ENCODE measurements at regions not wholly inside any gene's neighbourhood (a gene's known extent, or its start where the extent isn't known, plus 50 kb on each side); places are given as distances from the start of the nearest gene placed in this dataset.
"Not testable (repeated sequence)": the region's sequence is repeated elsewhere in the genome, so short reads cannot be mapped to it uniquely, and the experiment has no call there.

GRCh38 chrX:8043121-8043520 lies 115.9 kb upstream of the PNPLA4 start:
- H3K36me3 ChIP-seq, result no peaks in the 10 kb centered on the region
- WGBS, result 85% methylated on average over 3 of the region's 3 CpGs

GRCh38 chrX:8042304-8042703 lies 115.1 kb upstream of the PNPLA4 start:
- WGBS, result 93% methylated on average over 1 of the region's 1 CpG
- no peak overlapping the region for H3K27ac ChIP-seq
- intact Hi-C loops (cut with DNase I), result no loop called here
- H3K4me1 ChIP-seq (replicated peaks), result no peaks in the 10 kb centered on the region
- H3K4me3 ChIP-seq, result no peak overlapping the region
- TF ChIP-seq POLR2A (IDR thresholded peaks at IDR 0.05), result no peak
- no peak for TF ChIP-seq CTCF (IDR thresholded peaks at IDR 0.05)
- H3K36me3 ChIP-seq, result no peaks in the 10 kb centered on the region
- no peaks in the 10 kb centered on the region for H3K27me3 ChIP-seq (replicated peaks; ENCODE audit: insufficient read depth)
- DNase-seq (ENCODE audit: low spot score), result no peak
- H3K9me3 ChIP-seq, result no peaks in the 10 kb centered on the region

More at GRCh38 chrX:8043121-8043520, 115.9 kb upstream of the PNPLA4 start:
- intact Hi-C loops (cut with DNase I), result no loop called here
- TF ChIP-seq POLR2AphosphoS5 (IDR thresholded peaks at IDR 0.05), result no peak
- TF ChIP-seq CTCF (IDR thresholded peaks at IDR 0.05), result no peak
- no peak for TF ChIP-seq POLR2A (IDR thresholded peaks at IDR 0.05)
- no peak for DNase-seq (ENCODE audit: low spot score)
- H3K4me3 ChIP-seq, result no peak overlapping the region
- H3K27me3 ChIP-seq (replicated peaks; ENCODE audit: insufficient read depth), result no peaks in the 10 kb centered on the region
- no peaks in the 10 kb centered on the region for H3K4me1 ChIP-seq (replicated peaks)
- no peak overlapping the region for H3K27ac ChIP-seq
- H3K9me3 ChIP-seq, result no peaks in the 10 kb centered on the region

- DNase-seq (ENCODE audit: low spot score); H3K36me3 ChIP-seq; H3K27ac ChIP-seq; H3K4me3 ChIP-seq; intact Hi-C loops (cut with DNase I); H3K27me3 ChIP-seq (replicated peaks; ENCODE audit: insufficient read depth); H3K9me3 ChIP-seq; H3K4me1 ChIP-seq (replicated peaks): not testable (repeated sequence)
- 96% methylated on average over 7 of the region's 7 CpGs for WGBS
Observed at GRCh38 chrX:8039711-8040110, 112.5 kb upstream of the PNPLA4 start.

GRCh38 chrX:8037593-8038348 lies 110.6 kb upstream of the PNPLA4 start:
- intact Hi-C loops (cut with DNase I), result no loop called here
- Histone ChIP-seq H3K4me3 (no peak overlapping the region), H3K27me3 (replicated peaks; ENCODE audit: insufficient read depth) (no peaks in the 10 kb centered on the region), H3K9me3 (no peaks in the 10 kb centered on the region), H3K4me1 (replicated peaks) (no peaks in the 10 kb centered on the region), H3K27ac (no peak overlapping the region), H3K36me3 (no peaks in the 10 kb centered on the region)
- DNase-seq (ENCODE audit: low spot score), result no peak
- TF ChIP-seq POLR2A (IDR thresholded peaks at IDR 0.05) (no peak), CTCF (IDR thresholded peaks at IDR 0.05) (no peak), POLR2AphosphoS5 (IDR thresholded peaks at IDR 0.05) (no peak)
- WGBS, result 82% methylated on average over 8 of the region's 8 CpGs

GRCh38 chrX:8036914-8037313 lies 109.7 kb upstream of the PNPLA4 start:
- TF ChIP-seq POLR2A (IDR thresholded peaks at IDR 0.05) (no peak), POLR2AphosphoS5 (IDR thresholded peaks at IDR 0.05) (no peak), CTCF (IDR thresholded peaks at IDR 0.05) (no peak)
- WGBS, result 46% methylated on average over 4 of the region's 4 CpGs

More at GRCh38 chrX:8036914-8037313, 109.7 kb upstream of the PNPLA4 start:
- Histone ChIP-seq H3K27me3 (replicated peaks; ENCODE audit: insufficient read depth) (no peaks in the 10 kb centered on the region), H3K36me3 (no peaks in the 10 kb centered on the region), H3K9me3 (no peaks in the 10 kb centered on the region), H3K4me1 (replicated peaks) (no peaks in the 10 kb centered on the region), H3K27ac (no peak overlapping the region), H3K4me3 (no peak overlapping the region)
- DNase-seq (ENCODE audit: low spot score), result no peak
- intact Hi-C loops (cut with DNase I), result no loop called here
